SU-DHL-6 (cell line): ENCODE measurements at regions not wholly inside any gene's neighbourhood (a gene's known extent, or its start where the extent isn't known, plus 50 kb on each side); places are given as distances from the start of the nearest gene placed in this dataset.
"Not testable (repeated sequence)": the region's sequence is repeated elsewhere in the genome, so short reads cannot be mapped to it uniquely, and the experiment has no call there.

ENCODE experiments used
- H2AFZ ChIP-seq: fragments of 200-600 bp; sonication (generic); 2 replicates; pipeline ENCODE4 v1.6.1; 2014; ENCODE audit warnings: low read depth, mild to moderate bottlenecking, moderate library complexity, mixed read lengths, antibody characterized with exemption, low read length; ENCODE audit not compliant: severe bottlenecking
- H3F3A ChIP-seq: fragments of 200-600 bp; shearing (Covaris generic); 2 replicates; pipeline ENCODE4 v1.6.0; 2016; ENCODE audit warnings: antibody characterized with exemption, mild to moderate bottlenecking; ENCODE audit not compliant: insufficient read depth
- H3K27ac ChIP-seq: fragments of 200-600 bp; sonication (generic); 2 replicates; pipeline ENCODE4 v1.5.1; 2016; ENCODE audit warnings: low read depth, mild to moderate bottlenecking, low read length, moderate library complexity, mixed read lengths
- H3K27me3 ChIP-seq: fragments of 200-600 bp; sonication (generic), shearing (Covaris generic); 2 replicates; pipeline ENCODE4 v1.6.0; 2014; ENCODE audit warnings: mild to moderate bottlenecking, low read length
- H3K36me3 ChIP-seq: fragments of 200-600 bp; sonication (generic); 2 replicates; pipeline ENCODE4 v1.6.1; 2014; ENCODE audit warnings: mild to moderate bottlenecking, low read length, mixed read lengths
- H3K4me2 ChIP-seq: fragments of 300-600, 200-600 bp; shearing (Covaris generic), sonication (generic); 2 replicates; pipeline ENCODE4 v1.6.0; 2014; ENCODE audit warnings: low read length, low read depth, mild to moderate bottlenecking; ENCODE audit not compliant: poor library complexity, severe bottlenecking
- H3K4me3 ChIP-seq: fragments of 200-600 bp; sonication (generic); 2 replicates; pipeline ENCODE4 v1.5.1; 2014; ENCODE audit warnings: antibody characterized with exemption, low read length, mild to moderate bottlenecking, mixed read lengths; ENCODE audit not compliant: insufficient read depth, poor library complexity, severe bottlenecking
- H3K79me2 ChIP-seq: fragments of 200-600 bp; sonication (generic); 2 replicates; pipeline ENCODE4 v1.6.1; 2014; ENCODE audit warnings: mild to moderate bottlenecking, low read length, moderate library complexity; ENCODE audit not compliant: insufficient read depth
- H3K9ac ChIP-seq: fragments of 200-600 bp; sonication (generic); 2 replicates; pipeline ENCODE4 v1.7.0; 2014; ENCODE audit warnings: mild to moderate bottlenecking, low read length
- H3K9me2 ChIP-seq: fragments of 200-600 bp; sonication (generic); replicated peaks from 2 replicates; pipeline ENCODE4 v1.6.1; 2014; ENCODE audit warnings: low read length; ENCODE audit not compliant: insufficient read depth
- H3K9me3 ChIP-seq: fragments of 200-600 bp; sonication (generic); 2 replicates; pipeline ENCODE4 v1.6.1; 2014; ENCODE audit warnings: low read length, mixed read lengths; ENCODE audit not compliant: insufficient read depth
- H4K20me1 ChIP-seq: fragments of 200-600 bp; sonication (generic); 2 replicates; pipeline ENCODE4 v1.6.1; 2014; ENCODE audit warnings: low read depth, mild to moderate bottlenecking, antibody characterized with exemption, low read length, moderate library complexity, mixed read lengths
- EZH2phosphoT487 ChIP-seq: fragments of 200-600 bp; sonication (generic), shearing (Covaris generic); conservative IDR thresholded peaks from 2 replicates; pipeline ENCODE4 v1.6.1; 2018; ENCODE audit warnings: mild to moderate bottlenecking, antibody characterized with exemption, low read length, moderate library complexity, mixed read lengths
- TF ChIP-seq, protein P1 (sequence below): fragments of 200-600 bp; sonication (generic); IDR thresholded peaks from one replicate; pipeline ENCODE4 v1.5.1; 2017; ENCODE audit warnings: antibody characterized with exemption, mild to moderate bottlenecking, low read length, moderate library complexity; ENCODE audit not compliant: insufficient read depth, poor library complexity, severe bottlenecking

DNA sequence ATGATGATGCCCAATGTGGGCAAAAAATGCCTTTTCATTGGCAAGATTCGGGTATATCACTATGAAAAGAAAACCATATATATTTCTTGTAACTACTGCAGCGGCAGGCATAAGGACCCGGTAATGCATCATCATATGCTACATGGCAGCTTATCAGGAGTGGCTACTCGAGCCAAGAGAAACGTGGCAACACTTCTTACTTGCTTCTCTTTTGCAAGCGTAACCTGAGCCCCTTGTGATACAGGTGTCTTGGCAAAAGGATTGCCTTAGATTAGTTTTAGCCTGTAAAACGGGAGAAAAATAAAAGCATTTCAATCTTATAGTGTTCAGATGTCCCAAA is 280.3 kb downstream of the SPRY1 start:
- no peak overlapping the region for H3K27ac ChIP-seq
- H3K4me2 ChIP-seq = no peak overlapping the region
- H4K20me1 ChIP-seq = no peaks in the 10 kb centered on the region
- H2AFZ ChIP-seq = no peak overlapping the region
- no peaks in the 10 kb centered on the region for H3K36me3 ChIP-seq
- H3K9me2 ChIP-seq = no peaks in the 10 kb centered on the region
- no peak overlapping the region for H3K4me3 ChIP-seq
- H3K79me2 ChIP-seq = no peaks in the 10 kb centered on the region
- H3F3A ChIP-seq = no peaks in the 10 kb centered on the region
- H3K27me3 ChIP-seq = no peaks in the 10 kb centered on the region
- H3K9ac ChIP-seq = no peak overlapping the region
- H3K9me3 ChIP-seq = no peaks in the 10 kb centered on the region
- TF ChIP-seq, protein P1, sequence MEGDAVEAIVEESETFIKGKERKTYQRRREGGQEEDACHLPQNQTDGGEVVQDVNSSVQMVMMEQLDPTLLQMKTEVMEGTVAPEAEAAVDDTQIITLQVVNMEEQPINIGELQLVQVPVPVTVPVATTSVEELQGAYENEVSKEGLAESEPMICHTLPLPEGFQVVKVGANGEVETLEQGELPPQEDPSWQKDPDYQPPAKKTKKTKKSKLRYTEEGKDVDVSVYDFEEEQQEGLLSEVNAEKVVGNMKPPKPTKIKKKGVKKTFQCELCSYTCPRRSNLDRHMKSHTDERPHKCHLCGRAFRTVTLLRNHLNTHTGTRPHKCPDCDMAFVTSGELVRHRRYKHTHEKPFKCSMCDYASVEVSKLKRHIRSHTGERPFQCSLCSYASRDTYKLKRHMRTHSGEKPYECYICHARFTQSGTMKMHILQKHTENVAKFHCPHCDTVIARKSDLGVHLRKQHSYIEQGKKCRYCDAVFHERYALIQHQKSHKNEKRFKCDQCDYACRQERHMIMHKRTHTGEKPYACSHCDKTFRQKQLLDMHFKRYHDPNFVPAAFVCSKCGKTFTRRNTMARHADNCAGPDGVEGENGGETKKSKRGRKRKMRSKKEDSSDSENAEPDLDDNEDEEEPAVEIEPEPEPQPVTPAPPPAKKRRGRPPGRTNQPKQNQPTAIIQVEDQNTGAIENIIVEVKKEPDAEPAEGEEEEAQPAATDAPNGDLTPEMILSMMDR = no peak
- TF ChIP-seq EZH2phosphoT487 = no peak

DNA sequence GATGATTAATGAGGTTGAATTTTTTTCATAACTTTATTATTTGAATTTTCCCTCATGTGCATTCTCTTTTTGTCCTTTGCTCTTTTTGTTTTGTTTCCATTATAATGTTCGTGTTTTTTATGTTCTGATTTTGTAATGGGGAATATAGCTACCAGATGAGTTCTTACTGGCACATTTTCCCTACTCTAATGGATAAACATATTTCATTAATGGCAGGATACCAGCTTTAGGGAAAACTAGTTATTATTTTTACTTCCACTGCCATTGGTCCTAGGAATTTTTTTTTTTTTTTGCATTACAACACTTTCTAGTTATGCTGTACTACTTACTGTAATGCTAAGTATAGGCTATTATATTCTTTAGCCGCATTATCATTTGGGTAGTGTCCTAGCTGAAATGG is 286.3 kb downstream of the SPRY1 start:
- no peak overlapping the region for H3K9ac ChIP-seq
- H3K36me3 ChIP-seq = no peaks in the 10 kb centered on the region
- no peak for TF ChIP-seq EZH2phosphoT487
- TF ChIP-seq, protein P1 = no peak
- no peaks in the 10 kb centered on the region for H3K9me3 ChIP-seq
- H3K4me3 ChIP-seq = no peak overlapping the region
- H2AFZ ChIP-seq = no peak overlapping the region
- no peaks in the 10 kb centered on the region for H4K20me1 ChIP-seq
- H3K27ac ChIP-seq = no peak overlapping the region
- no peaks in the 10 kb centered on the region for H3K79me2 ChIP-seq
- H3F3A ChIP-seq = no peaks in the 10 kb centered on the region
- no peak overlapping the region for H3K4me2 ChIP-seq
- H3K9me2 ChIP-seq = no peaks in the 10 kb centered on the region
- no peaks in the 10 kb centered on the region for H3K27me3 ChIP-seq

DNA sequence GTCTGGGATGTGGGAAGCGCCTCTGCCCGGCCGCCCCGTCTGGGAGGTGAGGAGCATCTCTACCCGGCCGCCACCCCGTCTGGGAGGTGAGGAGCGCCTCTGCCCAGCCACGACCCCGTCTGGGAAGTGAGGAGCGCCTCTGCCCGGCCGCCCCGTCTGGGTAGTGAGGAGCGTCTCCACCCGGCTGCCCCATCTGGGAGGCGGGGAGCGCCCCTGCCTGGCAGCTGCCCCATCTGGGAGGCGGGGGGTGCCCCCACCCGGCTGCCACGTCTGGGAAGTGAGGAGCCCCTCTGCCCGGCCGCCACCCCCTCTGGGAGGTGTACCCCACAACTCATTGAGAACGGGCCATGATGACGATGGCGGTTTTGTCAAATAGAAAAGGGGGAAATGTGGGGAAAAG is 288.3 kb downstream of the SPRY1 start:
- H4K20me1 ChIP-seq, H3F3A ChIP-seq, H3K4me2 ChIP-seq, H3K9ac ChIP-seq, H3K27ac ChIP-seq, H3K9me2 ChIP-seq, H3K4me3 ChIP-seq, H3K9me3 ChIP-seq, H3K27me3 ChIP-seq, H2AFZ ChIP-seq, H3K36me3 ChIP-seq, H3K79me2 ChIP-seq: not testable (repeated sequence)

DNA sequence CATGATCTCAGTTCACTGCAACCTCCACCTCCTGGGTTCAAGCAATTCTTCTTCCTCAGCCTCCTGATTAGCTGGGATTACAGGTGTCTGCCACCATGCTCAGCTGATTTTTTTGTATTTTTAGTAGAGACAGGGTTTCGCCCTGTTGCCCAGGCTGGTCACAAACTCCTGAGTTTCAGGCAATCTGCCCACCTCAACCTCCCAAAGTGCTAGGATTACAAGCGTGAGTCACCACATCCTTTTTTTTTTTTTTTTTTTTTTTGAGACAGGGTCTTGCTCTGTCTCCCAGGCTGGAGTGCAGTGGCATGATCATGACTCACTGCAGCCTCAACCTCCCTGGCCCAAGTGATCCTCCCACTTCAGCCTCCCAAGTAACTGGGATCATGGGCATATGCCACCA is 298.9 kb downstream of the SPRY1 start:
- not testable (repeated sequence) for H3K9ac ChIP-seq, H3K27me3 ChIP-seq, H3K79me2 ChIP-seq, H3K9me2 ChIP-seq, H3K4me3 ChIP-seq, H3K4me2 ChIP-seq, H3K27ac ChIP-seq, H3K36me3 ChIP-seq, H4K20me1 ChIP-seq, H3F3A ChIP-seq, H2AFZ ChIP-seq, H3K9me3 ChIP-seq
